Amygdala (tissue), 56 donors: ENCODE measurements at regions not wholly inside any gene's neighbourhood (a gene's known extent, or its start where the extent isn't known, plus 50 kb on each side); places are given as distances from the start of the nearest gene placed in this dataset.
A peak's percentile ranks its signal among the peaks of the same experiment; 100 is the strongest.
"Not testable (repeated sequence)": the region's sequence is repeated elsewhere in the genome, so short reads cannot be mapped to it uniquely, and the experiment has no call there.

Source experiments
- DNase-seq, 56 donors: peaks; one replicate each; lab custom pipeline; 2025; lab: John Stamatoyannopoulos, UW

DNA sequence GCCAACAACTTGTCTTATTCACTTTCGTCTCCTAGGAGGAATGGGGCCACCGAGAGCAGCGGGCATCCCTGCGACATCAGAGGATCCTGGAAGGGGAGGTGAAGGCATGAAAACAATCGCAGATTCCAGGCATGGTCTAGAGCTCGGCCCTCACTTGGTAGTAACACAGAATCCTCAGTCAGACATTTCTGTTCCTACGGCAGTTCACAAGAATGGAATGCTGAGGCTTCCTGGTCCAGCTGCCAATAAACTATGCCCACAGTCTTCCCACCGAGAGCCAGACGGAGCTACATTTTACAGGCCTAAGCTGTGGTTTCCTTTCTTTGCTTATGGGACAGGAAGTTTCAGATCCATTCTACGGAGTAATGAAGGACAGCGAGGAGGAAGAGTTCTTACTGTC, 75.8 kb downstream of the OR13A1 start:
- no peak for DNase-seq

DNA sequence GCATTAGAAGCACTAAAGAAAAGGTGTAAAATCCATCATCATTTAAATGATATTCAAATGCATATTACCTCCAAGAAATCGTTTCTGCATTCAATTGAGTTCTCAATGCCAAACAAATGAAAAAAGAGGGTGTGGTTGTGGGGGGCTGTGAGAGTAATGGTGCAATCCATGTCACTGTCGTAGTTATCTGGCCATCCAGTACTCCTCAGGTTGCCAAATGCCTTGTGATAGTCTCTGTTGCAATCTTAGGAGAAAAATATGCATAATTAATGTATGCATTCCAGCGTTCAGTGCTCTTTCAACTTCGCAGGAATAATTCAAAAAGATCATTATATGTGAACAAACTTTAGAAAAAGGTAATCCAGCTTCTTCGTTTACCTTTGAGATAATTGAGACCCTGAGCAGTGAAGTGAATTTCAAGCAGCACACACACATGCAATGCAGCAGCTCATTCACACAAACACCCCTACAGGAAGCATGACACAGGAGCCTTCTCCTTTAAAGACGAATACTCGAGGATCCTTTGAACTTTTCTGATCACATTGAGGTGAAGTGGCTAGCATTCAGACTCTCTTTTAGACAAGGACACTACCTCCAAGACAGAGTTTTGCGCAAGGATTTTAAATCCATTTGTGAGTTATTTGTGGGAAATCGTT, 73.4 kb downstream of the OR13A1 start:
- DNase-seq: no peak

DNA sequence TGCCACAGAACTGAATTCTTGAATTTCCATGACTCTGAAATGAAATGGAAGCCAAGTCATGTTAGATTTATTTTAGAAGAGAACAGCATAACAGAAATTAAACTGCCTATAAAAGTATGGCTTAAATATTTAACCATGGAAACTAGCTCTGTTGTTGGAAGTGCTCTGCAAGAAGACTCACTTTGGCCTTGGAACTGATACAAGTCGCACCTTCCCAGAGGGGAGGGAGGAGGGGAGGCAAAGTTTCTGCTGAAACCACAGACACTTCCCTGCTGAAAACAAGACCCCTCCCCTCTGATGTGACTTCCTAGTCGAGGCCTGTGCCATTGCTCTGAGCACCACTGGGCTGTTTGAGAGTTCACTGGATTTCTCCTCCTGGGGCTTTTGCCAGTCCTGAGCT, 72.1 kb downstream of the OR13A1 start:
- DNase-seq: no peak

DNA sequence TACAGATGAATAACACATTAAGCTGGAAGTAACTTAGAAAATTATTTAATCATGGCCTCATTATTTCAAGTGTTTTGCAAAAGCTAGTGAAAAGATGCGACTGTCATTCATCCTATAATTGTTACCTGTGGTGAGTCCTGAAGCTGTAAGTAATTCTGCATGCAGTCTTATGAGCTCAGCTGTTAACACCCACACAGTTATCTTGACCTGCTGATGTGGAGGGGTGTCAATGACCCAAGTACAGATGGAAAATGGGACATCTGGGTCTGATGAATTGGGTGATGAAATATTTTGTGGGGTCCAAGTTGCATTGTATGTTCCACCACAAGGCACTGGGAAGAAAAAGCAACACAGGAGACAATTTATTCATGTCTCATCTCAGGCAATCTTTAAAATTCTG, 68.9 kb downstream of the OR13A1 start:
- DNase-seq: no peak

DNA sequence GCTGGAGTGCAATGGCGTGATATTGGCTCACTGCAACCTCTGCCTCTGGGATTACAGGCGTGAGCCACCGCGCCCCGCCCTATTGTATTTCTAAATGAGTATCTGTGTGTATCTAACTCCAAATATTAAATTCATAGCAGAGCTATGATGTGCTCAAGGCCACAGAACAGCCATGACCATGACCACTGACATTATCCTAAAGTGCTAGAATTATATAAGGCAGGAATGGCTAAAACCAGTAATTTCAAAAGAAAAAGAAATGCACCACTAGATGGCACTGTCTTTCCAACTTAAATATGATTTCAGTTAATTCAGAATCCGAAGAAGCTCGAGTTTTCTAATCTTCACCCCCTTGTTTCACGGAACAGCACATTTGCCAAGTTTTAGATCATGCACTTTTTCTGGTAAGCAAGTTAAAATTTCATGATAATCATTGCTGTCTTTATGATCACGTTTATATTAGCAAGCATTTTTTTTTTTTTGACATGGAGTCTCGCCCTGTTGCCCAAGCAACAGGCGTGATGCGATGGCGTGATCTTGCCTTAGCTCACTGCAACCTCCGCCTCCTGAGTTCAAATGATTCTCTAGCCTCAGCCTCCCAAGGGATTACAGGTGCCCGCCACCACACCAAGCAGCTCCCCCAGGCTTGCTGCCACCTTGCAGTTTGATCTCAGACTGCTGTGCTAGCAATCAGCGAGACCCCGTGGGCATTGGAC, 65.3 kb downstream of the OR13A1 start:
- peak in 4 of 56 donors; percentile 10 to 58 (median 36) for DNase-seq

DNA sequence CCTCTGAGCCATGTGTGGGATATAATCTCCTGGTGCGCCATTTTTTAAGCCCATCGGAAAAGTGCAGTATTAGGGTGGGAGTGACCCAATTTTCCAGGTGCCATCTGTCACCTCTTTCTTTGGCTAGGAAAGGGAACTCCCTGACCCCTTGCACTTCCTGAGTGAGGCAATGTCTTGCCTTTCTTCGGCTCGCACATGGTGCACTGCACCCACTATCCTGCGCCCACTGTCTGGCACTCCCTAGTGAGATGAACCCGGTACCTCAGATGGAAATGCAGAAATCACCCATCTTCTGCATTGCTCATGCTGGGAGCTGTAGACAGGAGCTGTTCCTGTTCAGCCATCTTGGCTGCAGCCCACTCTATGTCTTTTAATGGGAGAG, 64.7 kb downstream of the OR13A1 start:
- not testable (repeated sequence) for DNase-seq
